ENCODE measurements at regions not wholly inside any gene's neighbourhood (a gene's known extent, or its start where the extent isn't known, plus 50 kb on each side); places are given as distances from the start of the nearest gene placed in this dataset.

DNA sequence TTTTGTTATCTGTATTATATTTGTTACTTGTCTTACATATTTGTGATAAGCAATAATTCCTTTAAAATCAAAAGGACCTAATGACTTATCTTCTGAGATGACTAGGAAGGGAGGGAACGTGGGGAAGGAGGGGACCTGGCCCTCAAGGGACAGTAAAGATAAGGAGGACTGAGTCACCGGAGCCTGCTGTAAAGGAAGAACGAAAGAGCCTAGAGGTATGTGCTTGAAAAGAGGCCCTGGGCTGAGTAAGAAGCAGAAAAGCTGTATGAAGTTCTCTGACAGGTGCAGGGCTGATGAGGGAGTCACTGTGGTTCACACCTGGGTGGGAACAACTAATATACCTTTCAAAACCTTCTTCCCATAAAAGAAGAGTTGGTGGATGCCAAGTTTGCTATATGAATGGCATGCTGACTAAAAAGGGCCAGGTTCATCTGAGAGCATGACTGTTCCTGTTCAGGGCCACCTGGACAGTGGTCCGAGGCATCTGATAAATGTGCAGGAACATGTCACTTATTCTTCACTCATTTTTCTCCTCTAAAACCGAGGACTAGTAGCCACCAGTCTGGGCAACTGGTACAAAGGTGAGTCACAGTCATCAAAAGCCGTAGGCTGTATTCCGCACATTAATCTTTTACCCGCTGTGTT is 111.3 kb downstream of the TNFAIP3 start (continued):
- TF ChIP-seq, protein P1, sequence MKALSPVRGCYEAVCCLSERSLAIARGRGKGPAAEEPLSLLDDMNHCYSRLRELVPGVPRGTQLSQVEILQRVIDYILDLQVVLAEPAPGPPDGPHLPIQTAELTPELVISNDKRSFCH (CRISPR knock-in tag; IDR thresholded peaks at IDR 0.05), result no peak
- TF ChIP-seq, protein P1 (tag; IDR thresholded peaks at IDR 0.05), result no peak
- TF ChIP-seq ZNF3 (CRISPR knock-in tag; IDR thresholded peaks at IDR 0.05) (no peak), ERF (CRISPR knock-in tag; IDR thresholded peaks at IDR 0.05) (no peak), WHSC1 (IDR thresholded peaks at IDR 0.05; ENCODE audit: low read length) (no peak), SMC3 (conservative IDR thresholded peaks at IDR 0.05; ENCODE audit: insufficient read depth, low read depth, low read length) (no peak), RBM34 (IDR thresholded peaks at IDR 0.05; ENCODE audit: borderline replicate concordance, insufficient read depth, low read length) (no peak), ESRRA (IDR thresholded peaks at IDR 0.05; ENCODE audit: borderline replicate concordance, low read depth) (no peak), ZNF766 (CRISPR knock-in tag; conservative IDR thresholded peaks at IDR 0.05) (no peak), MEIS2 (IDR thresholded peaks at IDR 0.05; ENCODE audit: partially characterized antibody) (no peak), TGIF2 (CRISPR knock-in tag; IDR thresholded peaks at IDR 0.05) (no peak), CREM (IDR thresholded peaks at IDR 0.05; ENCODE audit: low read depth) (peak; percentile 48; the same call in 1 of the 2 replicates), DIDO1 (tag; IDR thresholded peaks at IDR 0.05; ENCODE audit: low read depth) (no peak), SOX6 (IDR thresholded peaks at IDR 0.05) (peak; percentile 34; the same call in 1 of the 2 replicates), MCM5 (IDR thresholded peaks at IDR 0.05; ENCODE audit: low read depth) (no peak), ZFX (CRISPR knock-in tag; IDR thresholded peaks at IDR 0.05) (no peak), PRPF4 (IDR thresholded peaks at IDR 0.05; ENCODE audit: insufficient read depth, low read depth, low read length, poor library complexity, severe bottlenecking) (no peak)
- TF ChIP-seq, protein P2, sequence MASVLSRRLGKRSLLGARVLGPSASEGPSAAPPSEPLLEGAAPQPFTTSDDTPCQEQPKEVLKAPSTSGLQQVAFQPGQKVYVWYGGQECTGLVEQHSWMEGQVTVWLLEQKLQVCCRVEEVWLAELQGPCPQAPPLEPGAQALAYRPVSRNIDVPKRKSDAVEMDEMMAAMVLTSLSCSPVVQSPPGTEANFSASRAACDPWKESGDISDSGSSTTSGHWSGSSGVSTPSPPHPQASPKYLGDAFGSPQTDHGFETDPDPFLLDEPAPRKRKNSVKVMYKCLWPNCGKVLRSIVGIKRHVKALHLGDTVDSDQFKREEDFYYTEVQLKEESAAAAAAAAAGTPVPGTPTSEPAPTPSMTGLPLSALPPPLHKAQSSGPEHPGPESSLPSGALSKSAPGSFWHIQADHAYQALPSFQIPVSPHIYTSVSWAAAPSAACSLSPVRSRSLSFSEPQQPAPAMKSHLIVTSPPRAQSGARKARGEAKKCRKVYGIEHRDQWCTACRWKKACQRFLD (CRISPR knock-in tag; IDR thresholded peaks at IDR 0.05), result no peak
- TF ChIP-seq, protein P3, sequence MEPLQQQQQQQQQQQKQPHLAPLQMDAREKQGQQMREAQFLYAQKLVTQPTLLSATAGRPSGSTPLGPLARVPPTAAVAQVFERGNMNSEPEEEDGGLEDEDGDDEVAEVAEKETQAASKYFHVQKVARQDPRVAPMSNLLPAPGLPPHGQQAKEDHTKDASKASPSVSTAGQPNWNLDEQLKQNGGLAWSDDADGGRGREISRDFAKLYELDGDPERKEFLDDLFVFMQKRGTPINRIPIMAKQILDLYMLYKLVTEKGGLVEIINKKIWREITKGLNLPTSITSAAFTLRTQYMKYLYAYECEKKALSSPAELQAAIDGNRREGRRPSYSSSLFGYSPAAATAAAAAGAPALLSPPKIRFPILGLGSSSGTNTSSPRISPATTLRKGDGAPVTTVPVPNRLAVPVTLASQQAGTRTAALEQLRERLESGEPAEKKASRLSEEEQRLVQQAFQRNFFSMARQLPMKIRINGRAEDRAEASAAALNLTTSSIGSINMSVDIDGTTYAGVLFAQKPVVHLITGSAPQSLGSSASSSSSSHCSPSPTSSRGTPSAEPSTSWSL (CRISPR knock-in tag; IDR thresholded peaks at IDR 0.05; ENCODE audit: borderline replicate concordance), result no peak
- TF ChIP-seq, protein P4, sequence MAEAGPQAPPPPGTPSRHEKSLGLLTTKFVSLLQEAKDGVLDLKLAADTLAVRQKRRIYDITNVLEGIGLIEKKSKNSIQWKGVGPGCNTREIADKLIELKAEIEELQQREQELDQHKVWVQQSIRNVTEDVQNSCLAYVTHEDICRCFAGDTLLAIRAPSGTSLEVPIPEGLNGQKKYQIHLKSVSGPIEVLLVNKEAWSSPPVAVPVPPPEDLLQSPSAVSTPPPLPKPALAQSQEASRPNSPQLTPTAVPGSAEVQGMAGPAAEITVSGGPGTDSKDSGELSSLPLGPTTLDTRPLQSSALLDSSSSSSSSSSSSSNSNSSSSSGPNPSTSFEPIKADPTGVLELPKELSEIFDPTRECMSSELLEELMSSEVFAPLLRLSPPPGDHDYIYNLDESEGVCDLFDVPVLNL (CRISPR knock-in tag; IDR thresholded peaks at IDR 0.05; ENCODE audit: low read depth), result no peak
- TF ChIP-seq, protein P5, sequence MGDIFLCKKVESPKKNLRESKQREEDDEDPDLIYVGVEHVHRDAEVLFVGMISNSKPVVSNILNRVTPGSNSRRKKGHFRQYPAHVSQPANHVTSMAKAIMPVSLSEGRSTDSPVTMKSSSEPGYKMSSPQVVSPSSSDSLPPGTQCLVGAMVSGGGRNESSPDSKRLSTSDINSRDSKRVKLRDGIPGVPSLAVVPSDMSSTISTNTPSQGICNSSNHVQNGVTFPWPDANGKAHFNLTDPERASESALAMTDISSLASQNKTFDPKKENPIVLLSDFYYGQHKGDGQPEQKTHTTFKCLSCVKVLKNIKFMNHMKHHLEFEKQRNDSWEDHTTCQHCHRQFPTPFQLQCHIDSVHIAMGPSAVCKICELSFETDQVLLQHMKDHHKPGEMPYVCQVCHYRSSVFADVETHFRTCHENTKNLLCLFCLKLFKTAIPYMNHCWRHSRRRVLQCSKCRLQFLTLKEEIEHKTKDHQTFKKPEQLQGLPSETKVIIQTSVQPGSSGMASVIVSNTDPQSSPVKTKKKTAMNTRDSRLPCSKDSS (IDR thresholded peaks at IDR 0.05; ENCODE audit: low read depth, partially characterized antibody), result no peak
- TF ChIP-seq, protein P6, sequence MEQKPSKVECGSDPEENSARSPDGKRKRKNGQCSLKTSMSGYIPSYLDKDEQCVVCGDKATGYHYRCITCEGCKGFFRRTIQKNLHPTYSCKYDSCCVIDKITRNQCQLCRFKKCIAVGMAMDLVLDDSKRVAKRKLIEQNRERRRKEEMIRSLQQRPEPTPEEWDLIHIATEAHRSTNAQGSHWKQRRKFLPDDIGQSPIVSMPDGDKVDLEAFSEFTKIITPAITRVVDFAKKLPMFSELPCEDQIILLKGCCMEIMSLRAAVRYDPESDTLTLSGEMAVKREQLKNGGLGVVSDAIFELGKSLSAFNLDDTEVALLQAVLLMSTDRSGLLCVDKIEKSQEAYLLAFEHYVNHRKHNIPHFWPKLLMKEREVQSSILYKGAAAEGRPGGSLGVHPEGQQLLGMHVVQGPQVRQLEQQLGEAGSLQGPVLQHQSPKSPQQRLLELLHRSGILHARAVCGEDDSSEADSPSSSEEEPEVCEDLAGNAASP (IDR thresholded peaks at IDR 0.05), result no peak

Data from K562 (cell line).